Right hindlimb (tissue), 1 donor: ENCODE measurements at regions not wholly inside any gene's neighbourhood (a gene's known extent, or its start where the extent isn't known, plus 50 kb on each side); places are given as distances from the start of the nearest gene placed in this dataset.
"Not testable (repeated sequence)": the region's sequence is repeated elsewhere in the genome, so short reads cannot be mapped to it uniquely, and the experiment has no call there.

Experiments
- DNase-seq: peaks from one replicate; pipeline ENCODE4 v3.0.0-alpha.2; 2018

DNA sequence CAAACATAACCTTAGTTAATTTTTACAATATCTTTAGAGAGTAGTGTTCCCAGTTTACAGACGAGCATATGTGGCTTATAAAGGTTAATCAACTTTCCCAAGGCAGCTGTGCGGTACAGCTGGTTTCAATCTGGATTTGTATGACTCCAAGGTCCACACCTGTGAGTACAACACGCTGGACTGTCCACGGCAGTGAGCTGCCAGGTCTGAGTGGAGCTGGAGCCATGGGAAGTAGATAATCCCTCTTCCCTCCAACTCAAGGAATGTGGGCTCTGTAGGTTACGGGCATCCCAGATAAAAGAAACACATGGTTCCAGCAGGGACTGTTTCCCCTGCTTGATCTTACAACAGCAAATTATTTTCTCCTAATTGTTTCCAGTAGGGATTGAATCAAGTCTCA, 102.2 kb downstream of the SOD2 start:
- DNase-seq = no peak

DNA sequence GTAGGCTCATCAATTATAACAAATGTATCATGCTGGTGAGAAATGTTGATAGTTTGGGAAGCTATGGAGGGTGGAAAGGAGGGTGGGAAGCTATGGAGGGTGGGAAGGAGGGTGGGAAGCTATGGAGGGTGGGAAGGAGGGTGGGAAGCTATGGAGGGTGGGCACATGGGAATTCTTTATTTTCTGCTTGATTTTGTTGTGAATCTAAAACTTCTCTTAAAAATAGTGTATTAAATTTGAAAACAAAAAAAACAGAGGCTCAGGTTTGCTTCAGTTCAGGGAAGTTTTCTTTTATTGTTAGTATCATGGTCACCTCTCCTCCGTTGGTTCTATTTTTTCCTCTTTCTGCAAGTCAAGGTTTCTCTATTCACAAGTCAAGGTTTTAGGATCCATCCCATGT, 106.4 kb downstream of the SOD2 start:
- no peak for DNase-seq

DNA sequence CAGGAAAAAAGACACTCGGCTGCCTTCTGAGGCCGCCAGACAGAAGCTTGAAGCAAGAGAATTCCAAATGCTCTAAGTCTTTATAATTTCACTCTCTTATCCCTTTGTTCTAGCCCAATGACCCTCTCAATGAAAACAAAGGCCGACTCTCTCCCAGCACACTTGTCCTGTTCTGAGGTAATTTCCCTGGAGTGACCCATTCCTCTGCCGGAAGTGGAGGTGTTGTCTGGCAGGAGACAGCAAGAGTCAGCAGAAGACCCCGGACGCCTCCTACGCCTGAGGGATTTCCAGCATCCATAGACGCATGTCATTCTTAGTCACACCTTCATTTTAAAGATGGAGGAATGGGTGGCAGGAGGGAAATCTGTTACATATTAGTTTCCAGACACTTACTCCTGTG, 110.3 kb downstream of the SOD2 start:
- no peak for DNase-seq

DNA sequence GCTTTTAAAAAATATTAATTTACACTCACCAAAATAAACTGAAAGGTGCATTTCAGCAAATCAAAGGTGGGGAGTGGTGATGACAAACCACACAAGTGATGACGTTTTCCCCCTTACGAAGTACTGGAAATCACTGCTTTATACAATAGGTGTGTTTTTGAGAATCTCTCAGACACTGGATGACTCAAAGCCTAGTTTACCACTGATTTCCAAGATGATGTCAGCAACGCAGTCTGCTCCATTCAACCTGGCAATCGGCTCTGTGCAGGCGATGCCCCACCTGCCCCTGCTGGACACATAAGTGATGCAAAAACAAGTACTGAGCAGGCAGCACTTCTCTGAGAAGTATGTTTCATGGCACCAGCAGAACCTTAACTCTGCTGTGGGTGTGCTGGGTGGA, 114.4 kb downstream of the SOD2 start:
- DNase-seq = no peak

DNA sequence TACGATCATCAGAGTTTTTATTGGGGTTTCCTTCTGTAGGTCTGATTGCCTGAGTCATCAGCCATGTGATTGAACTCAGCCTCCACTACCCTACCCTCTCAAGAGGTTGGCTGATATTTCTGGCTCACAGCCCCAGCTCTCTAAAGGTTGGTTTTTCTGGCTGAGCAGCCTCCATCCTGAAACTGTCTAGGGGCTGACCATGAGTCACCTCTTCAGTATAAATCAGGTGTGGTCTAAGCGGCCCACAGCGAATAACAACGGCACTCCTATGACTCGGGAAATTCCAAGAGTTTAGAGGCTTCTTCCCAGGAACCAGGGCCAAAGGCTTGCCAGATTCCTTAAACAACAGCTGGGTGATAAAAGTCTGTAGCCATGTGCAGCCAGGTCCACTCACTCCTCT, 115.5 kb downstream of the SOD2 start:
- DNase-seq = no peak

DNA sequence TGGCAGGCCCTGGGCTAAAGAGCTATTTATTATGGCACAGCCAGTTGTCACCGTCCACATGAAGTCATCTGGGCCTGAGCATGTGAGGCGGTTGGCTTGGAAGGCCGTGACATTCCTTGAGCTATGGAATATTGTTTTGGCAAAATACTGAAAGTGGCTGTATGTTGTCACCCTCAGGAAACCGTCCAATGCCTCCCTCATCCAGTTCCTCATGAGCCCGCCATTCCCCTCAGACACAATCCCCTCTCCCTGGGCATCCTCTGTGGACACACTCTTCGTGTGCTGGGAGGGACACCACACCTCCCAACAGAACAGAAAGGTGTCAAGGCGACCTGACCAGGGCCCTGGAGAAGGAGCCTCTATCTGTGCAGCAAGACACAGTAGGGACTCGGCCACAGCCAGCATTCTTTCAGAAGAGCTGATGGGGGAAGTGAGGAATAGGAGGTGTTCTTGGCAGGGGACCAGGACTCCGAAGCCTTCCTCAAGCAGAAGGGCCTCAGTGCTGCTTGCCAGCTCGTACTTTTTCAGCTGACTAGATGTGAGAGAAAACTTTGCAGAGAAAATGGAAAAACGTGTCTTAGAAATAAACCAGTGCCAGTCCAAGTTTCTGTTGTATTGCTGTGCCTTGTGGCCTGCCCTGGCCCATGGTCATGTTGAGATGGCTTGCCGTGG, 120.5 kb downstream of the SOD2 start:
- DNase-seq = peak; percentile 65

DNA sequence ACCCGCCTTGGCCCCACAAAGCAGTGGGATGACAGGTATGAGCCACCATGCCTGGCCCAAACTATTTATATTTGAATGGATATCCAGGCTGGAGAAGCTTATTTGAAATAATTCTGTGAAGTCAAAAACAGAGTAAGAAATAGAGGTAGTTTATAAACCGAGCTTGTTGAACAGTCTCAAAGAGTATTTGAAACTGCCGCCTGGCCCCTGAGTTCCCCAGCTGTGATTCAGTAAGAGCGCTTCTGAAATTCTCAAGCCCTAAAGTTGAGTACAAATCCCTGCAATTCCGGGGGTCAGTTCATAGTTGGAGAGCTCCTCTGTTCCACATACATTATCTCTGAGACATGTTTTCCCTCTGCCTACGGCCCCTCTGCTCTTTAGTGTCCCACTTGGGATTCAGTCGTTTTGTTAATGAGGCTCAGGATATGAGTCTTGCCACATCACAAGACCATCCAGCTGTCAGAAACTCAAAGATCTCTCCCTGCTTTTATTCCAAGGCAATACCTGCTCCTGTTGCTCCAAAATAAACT, 127.8 kb downstream of the SOD2 start:
- DNase-seq = no peak

DNA sequence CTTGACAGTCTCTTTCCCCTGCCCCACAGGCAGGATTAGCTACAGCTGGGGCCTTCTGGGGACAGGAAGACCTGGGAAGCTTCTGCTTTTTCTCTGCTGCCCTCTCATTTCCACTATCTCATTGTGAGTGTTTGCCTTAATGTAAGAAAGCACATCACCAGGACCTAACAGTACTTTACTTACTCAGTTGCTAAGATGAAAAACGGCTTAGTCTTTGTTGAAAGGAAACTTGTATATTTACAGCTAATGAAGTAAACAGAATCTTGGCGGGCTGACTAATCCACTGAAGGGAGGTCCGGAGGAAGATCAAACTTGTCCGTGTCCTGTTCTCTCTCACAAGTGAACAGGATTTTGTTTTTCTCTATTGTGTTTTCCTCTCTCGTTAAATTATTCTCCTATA, 128.6 kb downstream of the SOD2 start:
- DNase-seq = no peak

DNA sequence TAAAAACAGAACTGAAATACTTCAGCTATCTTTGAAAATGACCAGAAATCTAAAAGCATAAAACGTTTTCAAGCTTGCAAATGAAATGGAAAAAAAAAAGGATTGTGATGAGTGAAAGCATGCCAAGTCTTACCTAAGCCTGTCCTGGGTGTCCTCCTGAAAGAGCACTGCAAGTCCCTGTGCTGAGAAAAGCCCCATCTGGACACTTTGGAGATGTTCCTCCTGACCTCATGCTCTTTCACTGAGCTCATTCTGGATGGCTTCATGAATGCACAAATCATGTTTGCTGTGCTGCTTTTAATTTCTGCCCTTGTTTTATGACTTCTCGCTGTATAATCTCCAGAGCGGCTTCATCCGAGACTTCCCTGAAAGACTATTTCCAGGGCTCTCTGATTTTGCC, 136.0 kb downstream of the SOD2 start:
- DNase-seq = peak; percentile 42

DNA sequence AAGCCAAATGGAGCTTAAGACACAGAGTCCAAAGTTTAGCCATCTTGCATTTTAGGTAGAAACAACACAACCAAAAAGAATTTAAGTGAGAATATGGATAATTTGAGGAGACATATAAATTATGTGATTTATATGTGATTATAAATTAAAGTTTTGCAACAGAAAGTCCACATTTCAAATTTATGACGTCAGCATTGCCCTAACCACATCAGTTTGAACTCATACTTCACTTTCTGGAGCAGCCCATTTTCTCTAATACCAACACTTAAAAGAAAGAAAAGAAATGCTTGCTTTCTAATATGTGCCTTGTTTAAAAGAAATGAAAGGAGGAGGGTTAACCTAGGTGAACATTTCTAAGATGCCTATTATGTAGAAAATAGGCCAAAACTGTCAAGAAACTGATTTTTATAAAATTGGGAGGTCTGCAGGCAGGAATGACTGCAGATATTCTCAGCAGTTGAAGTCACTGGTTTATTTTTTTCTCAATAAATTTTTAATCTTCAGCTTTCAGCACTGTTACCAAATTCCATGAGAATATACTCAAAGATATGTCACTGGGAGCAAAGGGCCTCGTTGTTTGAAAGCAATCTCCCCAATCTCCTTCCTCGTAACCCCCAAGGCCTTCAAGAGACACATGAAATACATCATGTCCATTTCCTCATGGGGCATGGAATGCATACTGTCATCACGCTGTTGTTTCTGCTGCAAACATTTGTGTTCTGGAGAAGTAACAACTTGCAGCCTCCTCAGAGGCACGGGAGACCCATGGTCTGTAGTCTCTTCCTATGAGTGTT, 137.8 kb downstream of the SOD2 start:
- DNase-seq = no peak

DNA sequence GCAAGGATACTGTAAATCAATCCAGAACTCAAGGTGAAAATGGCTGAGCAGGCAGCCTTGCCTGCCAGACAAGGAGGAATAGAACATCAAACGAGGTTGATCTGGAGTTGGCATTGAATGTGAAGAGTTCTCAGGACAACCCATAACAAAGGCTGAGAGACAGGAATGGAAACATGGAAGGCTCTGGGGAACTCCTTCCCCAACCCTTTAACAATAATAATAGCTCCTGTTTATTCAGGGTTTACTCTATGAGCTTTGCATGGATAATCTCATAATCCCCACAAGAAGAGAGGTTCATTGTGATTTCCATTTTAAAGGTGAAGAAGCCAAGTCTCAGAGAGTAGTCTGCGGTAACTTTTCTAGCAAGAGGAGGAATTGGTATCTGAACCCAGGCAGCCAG, 151.7 kb downstream of the SOD2 start:
- no peak for DNase-seq

DNA sequence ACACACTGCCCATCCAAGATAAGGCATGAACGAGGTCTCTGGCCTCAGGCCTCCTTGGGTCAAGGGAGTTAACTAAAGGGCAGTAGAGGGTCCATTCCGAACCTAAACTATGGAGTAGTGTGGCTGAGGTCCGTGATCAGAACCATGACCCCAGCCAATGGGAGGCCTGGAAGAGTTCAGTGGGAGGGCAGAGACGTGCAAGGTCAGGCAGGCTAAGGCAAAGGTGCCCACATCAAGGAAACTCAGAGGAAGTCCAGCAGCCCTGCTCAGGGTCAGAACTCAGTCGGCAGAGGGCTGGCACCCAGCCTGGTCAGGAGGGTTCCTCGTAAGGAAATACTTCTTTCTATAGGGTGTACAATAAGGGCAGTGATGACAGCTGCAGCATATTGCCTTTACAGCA, 152.2 kb downstream of the SOD2 start:
- DNase-seq = no peak

DNA sequence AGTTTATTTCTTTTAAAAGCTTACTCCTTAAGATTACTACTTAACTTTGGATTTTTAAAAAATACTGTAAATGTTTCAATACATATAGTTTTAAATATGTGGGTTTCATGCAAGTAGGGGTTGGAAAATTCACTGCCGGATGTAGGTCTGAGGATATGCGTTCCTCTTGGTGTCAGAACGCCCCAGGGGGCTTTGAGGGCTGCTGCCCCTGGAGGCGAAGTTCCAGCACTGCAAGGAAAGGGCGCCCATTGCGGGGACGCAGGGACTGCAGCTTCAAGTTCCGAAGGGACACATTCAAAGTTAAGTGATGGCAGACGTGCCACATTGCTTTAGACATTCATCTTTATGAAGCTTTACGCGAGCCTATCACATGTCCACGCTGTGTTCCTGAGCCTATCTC, 152.9 kb downstream of the SOD2 start:
- no peak for DNase-seq

DNA sequence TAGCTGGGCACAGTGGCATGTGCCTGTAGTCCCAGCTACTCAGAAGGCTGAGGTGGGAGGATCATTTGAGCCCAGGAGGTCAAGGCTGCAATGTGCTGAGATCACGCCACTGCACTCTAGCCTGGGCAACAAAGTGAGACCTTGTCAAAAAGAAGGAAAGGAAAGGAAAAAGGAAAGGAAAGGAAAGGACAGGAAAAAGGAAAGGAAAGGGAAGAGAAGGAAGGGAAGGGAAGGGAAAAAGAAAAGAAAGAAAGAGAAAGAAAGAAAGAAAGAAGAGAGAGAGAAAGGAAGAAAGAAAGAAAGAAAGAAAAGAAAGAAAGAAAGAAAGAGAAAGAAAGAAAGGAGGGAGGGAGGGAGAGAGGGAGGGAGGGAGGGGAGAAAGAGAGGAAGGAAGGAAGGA, 155.0 kb downstream of the SOD2 start:
- not testable (repeated sequence) for DNase-seq

DNA sequence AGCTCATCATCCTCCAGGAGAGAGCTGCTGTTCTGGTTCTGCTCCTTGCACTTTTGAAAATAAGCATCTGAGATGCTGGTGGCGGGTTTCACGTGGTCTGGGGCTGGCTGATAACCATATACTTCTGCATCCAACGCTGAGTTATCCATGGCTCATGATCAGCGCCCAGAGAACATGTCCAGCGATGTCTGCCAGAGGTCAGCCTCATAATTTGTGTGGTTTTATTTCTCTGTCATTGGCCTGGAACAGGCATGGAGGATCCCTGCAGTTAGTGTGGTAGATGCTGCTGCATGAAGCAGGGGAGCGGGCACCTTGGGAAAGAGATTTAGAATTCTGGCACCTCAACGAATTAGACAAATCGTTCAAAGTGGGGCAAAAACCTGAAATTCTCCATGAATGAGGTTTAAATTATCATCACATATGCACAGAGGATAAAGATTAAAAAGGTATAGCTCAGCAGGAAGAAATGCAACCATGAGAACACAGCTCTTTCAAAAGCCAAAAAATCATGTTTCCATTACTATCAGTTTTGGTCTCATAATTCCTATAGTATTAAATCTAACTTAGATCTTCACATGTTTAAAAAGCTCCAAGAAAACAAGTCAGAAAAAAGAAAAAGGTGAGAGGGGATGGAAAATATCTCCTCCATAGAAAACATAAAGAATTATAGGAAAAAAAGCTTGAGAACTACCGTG, 157.2 kb downstream of the SOD2 start:
- peak; percentile 71 for DNase-seq

DNA sequence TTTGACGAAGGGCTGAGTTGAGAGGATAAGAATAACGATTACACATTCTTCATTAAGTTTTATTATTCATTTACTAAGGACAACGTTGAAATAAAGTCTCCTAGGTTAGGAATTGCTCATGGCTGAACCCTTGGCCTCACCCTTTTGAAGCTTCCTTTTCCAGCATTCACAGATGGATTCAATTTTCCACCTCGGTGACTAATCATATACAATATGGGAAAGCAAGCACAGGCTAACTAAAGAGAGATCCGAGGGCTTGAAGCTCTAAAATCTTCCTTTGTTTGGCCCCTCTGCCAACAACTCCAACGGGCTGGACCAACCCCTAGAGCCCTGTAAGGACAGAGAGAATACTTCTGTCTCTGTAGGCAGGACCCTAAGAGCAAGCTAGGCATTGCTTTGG, 159.5 kb downstream of the SOD2 start:
- DNase-seq = no peak

DNA sequence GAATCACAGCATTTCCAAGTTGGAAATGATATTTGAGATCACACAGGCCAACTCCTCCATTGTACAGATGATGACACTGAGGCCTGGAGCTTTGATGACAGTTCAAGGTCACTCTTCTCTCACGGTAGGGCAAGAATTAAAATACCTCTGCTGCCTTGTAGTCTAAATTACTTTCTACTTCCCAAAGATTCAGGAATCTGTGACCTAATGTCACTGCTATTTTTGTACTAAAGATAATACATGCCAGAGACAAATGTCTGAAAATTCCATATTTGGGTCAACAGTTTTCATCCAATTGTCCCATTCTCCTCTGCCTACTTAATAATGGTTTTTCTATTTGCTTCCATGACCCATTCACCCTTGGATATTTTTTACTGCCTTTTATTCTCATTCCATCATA, 160.0 kb downstream of the SOD2 start:
- DNase-seq = no peak

DNA sequence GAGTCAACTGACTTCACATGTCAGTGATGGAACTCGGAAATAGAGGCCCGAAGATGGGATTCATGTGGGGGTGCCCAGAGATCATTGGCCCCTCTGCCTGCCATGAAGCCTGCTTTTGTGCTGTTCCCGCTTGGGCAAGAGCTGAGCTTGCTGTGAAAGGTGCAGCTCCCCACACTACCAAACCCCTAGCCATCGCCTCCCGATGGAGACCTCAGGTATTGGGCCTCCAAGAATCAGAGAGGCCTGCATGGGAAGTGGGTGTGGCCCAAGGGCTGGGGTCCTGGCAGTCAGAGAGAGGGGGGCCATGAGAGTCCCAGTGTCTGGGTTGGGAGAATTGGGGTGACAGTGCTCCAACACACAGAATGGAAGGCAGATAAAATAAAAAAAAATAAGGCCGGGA, 160.9 kb downstream of the SOD2 start:
- DNase-seq = no peak

DNA sequence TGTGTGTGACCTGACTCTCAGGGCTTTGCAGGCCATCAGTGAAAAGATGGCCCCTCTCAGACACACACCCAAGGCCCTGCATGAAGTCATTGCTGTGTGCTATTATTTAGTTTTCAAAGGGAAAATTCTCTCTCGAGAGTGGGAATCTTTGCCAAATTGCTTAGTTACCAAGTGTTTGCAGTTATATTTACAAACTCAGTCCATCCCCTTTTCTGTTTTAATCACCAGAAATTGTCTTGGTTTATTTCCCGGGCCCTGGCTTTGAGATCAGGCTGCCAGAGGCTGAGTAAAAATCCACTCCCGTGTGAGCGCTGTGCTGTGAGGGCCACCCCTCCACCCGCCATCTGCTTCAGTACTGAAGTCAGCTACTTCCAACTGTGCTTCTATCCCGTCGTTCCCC, 163.1 kb downstream of the SOD2 start:
- peak; percentile 84 for DNase-seq

DNA sequence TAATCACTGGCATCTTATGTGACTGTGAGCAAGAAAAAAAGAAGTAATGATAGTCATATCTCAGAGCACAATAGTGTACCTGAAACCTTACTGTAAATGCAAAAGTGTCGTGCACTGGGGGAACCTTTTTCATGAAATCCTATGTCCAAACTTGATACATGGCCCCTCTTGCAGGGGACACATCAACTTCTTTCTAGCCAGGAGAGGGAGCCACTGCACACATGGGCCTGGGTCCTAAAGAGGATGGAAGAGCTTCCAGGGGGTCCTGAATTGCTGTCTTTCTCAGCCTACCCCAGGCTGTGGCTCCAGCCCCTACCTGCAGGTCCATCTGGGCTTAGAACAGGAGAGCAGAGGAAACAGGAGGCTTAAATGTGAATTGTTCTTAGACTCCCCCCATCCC, 165.7 kb downstream of the SOD2 start:
- no peak for DNase-seq

DNA sequence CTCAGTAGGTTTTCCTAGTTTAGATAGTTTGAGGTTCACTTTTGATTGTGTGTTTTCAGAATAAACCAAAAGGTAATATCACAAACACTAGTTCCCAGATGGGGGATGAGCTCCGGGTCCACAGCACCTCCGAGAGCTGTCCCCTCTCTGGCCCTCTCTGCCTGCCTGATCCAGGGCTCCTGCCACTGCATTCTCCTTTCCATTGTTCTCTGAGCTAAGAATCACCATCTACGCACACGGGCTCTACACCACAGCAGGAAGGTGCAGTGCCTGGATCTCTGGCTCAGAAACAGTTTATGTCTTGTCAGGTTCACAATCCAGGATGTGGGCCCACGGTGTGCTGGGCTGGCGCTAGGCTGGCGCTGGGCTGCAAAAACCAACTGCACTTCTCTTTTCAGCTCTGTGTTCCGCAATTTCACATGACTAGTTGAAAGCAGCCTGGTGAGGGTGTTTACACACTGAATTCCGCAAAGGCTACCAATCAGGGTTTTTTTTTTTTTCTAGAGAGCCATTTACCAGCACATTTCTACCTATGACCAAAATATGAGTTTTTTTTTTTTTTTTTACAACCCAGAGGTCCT, 167.5 kb downstream of the SOD2 start:
- DNase-seq = no peak

DNA sequence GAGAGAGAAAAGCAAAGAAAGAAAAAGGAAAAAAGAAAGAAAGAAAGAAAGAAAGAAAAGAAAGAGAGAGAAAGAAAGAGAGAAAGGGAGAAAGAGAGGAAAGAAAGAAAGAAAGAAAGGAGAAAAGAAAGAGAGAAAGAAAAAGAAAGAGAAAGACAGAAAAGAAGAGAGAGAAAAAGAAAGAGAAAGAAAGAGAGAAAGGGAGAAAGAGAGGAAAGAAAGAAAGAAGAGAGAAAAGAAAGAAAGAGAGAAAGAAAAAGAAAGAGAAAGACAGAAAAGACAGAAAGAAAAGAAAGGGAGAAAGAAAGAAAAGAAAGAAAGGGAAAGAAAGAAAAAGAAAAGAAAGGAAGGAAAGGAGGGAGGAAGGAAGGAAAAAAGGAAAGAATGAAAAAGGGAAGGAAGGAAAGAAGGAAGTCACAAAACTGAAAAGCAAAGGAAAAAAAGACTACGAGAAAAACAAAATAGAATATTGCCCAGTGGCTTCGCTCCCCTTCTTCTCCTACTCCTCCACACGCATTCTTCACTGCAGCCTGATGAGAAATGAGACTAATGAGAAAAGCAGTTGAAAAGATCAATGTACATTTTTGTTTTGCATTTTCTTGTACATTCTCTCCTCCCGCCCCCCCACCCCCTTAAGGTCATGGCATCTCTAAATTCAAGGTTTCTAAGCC, 170.0 kb downstream of the SOD2 start:
- no peak for DNase-seq

DNA sequence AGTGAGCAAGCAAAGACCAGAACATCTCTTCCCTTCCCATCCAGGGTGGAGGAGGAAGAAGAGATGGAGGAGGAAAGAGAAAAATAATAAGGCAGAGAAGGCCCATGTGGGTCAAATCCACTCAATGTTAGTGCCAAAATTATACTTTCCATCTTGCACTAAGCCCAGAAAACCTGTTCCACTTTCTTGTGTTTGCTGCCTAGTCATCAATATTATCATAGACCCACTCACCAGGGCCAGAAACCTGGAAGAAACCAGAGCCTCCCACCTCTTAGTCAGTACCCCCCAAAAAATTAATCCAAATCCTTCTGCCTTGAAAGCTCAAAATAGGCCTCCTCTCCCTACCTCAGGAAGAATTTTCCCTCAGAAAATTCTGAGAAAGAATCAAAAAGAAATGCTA, 171.1 kb downstream of the SOD2 start:
- DNase-seq = no peak
